HCT116 (cell line): ENCODE measurements at regions not wholly inside any gene's neighbourhood (a gene's known extent, or its start where the extent isn't known, plus 50 kb on each side); places are given as distances from the start of the nearest gene placed in this dataset.

Source experiments
- ATAC-seq: fragments of 200-7000 bp; cut with Tn5 transposase; 2 replicates; pipeline ENCODE4 v1.9.1; 2020; ENCODE audit warnings: mild to moderate bottlenecking, moderate library complexity
- BruUV-seq: library from RNA; stranded (reverse); fragments of 400-500 nt; replicated peaks from 2 replicates; lab custom pipeline; 2021; lab: Mats Ljungman, UMichigan
- CTCF ChIA-PET: fragments of 300-600 bp; sonication (Branson Sonifier 250); formaldehyde crosslinking; loops from one replicate; lab custom pipeline; 2021; ENCODE audit warnings: antibody characterized with exemption; lab: Charles Lee
- POLR2A ChIA-PET: fragments of 300-600, 350-600 bp; sonication (Branson Sonifier 250); formaldehyde crosslinking; loops from one replicate; lab custom pipeline; 2021; ENCODE audit warnings: antibody characterized with exemption; lab: Charles Lee
- RAD21 ChIA-PET, 2 experiments: fragments of 300-600 bp; sonication (Branson Sonifier 250); formaldehyde crosslinking; loops; one replicate each; lab custom pipeline; 2023; ENCODE audit warnings: low total read pairs in 2 of 2; ENCODE audit not compliant: uncharacterized antibody in 2 of 2, unreplicated experiment in 2 of 2, low non-redundant PET in 1 of 2; lab: Charles Lee
- DNase-seq: peaks from one replicate; pipeline ENCODE4 v3.0.0-alpha.2; 2010; ENCODE audit warnings: low read depth, low spot score
- H2AFZ ChIP-seq: fragments of 200-600 bp; shearing (Covaris generic), sonication (generic); 2 replicates; pipeline ENCODE4 v1.6.1; 2017; ENCODE audit warnings: low read depth, mixed run types, mixed read lengths, antibody characterized with exemption, low read length; ENCODE audit not compliant: poor library complexity, severe bottlenecking
- H3K27ac ChIP-seq: 2 replicates; pipeline ENCODE4 v1.5.1; 2012; ENCODE audit warnings: low read depth, low read length
- H3K27me3 ChIP-seq: fragments of 200-600 bp; sonication (generic); 2 replicates; pipeline ENCODE4 v1.6.1; 2016; ENCODE audit warnings: mixed run types, low read length, mixed read lengths; ENCODE audit not compliant: insufficient read depth
- H3K36me3 ChIP-seq, 2 experiments: fragments of 200-500 bp in 1 of 2; fragments of 200-600 bp in 1 of 2; sonication (Bioruptor generic) in 1 of 2; sonication (generic) in 1 of 2; 2 replicates each; pipeline versions ENCODE4 v1.5.1 to v1.6.1; 2014 to 2016; ENCODE audit warnings: low read length in 2 of 2, inconsistent platforms in 1 of 2, mixed read lengths in 1 of 2, mixed run types in 1 of 2; ENCODE audit not compliant: insufficient read depth in 2 of 2, control insufficient read depth in 1 of 2
- H3K4me1 ChIP-seq, 2 experiments: fragments of 200-600 bp in 1 of 2; sonication (generic) in 1 of 2; 2 replicates each; pipeline versions ENCODE4 v1.5.1 to v1.6.1; 2012 to 2017; ENCODE audit warnings: low read length in 2 of 2, inconsistent platforms in 1 of 2, mild to moderate bottlenecking in 1 of 2, mixed read lengths in 1 of 2, mixed run types in 1 of 2, moderate library complexity in 1 of 2; ENCODE audit not compliant: insufficient read depth in 2 of 2, control insufficient read depth in 1 of 2
- H3K4me2 ChIP-seq: fragments of 200-600 bp; sonication (generic); 2 replicates; pipeline ENCODE4 v1.6.1; 2017; ENCODE audit warnings: mixed run types, low read length, mixed read lengths
- H3K4me3 ChIP-seq, 2 experiments: fragments of 200-600 bp in 1 of 2; sonication (generic) in 1 of 2; replicated peaks in 1 of 2; 2 replicates each; pipeline ENCODE4 v1.5.1; 2011 to 2016; ENCODE audit warnings: low read length in 2 of 2, control low read depth in 1 of 2, low read depth in 1 of 2, mild to moderate bottlenecking in 1 of 2, mixed read lengths in 1 of 2, mixed run types in 1 of 2
- H3K79me2 ChIP-seq: fragments of 200-600 bp; sonication (generic); 2 replicates; pipeline ENCODE4 v1.6.1; 2017; ENCODE audit warnings: mild to moderate bottlenecking, mixed run types, low read length, moderate library complexity, mixed read lengths; ENCODE audit not compliant: insufficient read depth
- H3K9ac ChIP-seq: fragments of 200-600 bp; sonication (generic); 2 replicates; pipeline ENCODE4 v1.6.1; 2016; ENCODE audit warnings: low read length, mixed read lengths
- H3K9me2 ChIP-seq: fragments of 200-600 bp; sonication (generic), shearing (Covaris generic); 2 replicates; pipeline ENCODE4 v1.6.1; 2017; ENCODE audit warnings: mixed run types, mild to moderate bottlenecking, moderate library complexity; ENCODE audit not compliant: insufficient read depth
- H3K9me3 ChIP-seq, 2 experiments: fragments of 200-500 bp in 1 of 2; fragments of 200-600 bp in 1 of 2; sonication (Bioruptor generic) in 1 of 2; sonication (generic) in 1 of 2; 2 replicates each; pipeline ENCODE4 v1.6.1; 2014 to 2017; ENCODE audit warnings: low read length in 2 of 2, mixed read lengths in 2 of 2, inconsistent platforms in 1 of 2, low read depth in 1 of 2, mild to moderate bottlenecking in 1 of 2, mixed run types in 1 of 2, moderate library complexity in 1 of 2; ENCODE audit not compliant: control insufficient read depth in 1 of 2, insufficient read depth in 1 of 2
- H4K20me1 ChIP-seq: fragments of 200-600 bp; sonication (generic), shearing (Covaris generic); 2 replicates; pipeline ENCODE4 v1.6.1; 2017; ENCODE audit warnings: mixed run types, mild to moderate bottlenecking, moderate library complexity; ENCODE audit not compliant: insufficient read depth
- CBX3 ChIP-seq: IDR thresholded peaks from 2 replicates; pipeline ENCODE4 v1.6.1; 2012; ENCODE audit warnings: low read depth
- CEBPB ChIP-seq: IDR thresholded peaks from 2 replicates; pipeline ENCODE4 v1.6.1; 2012; ENCODE audit warnings: low read depth
- EGR1 ChIP-seq: IDR thresholded peaks from 2 replicates; pipeline ENCODE4 v1.6.1; 2012; ENCODE audit warnings: low read depth
- ELF1 ChIP-seq: IDR thresholded peaks from 2 replicates; pipeline ENCODE4 v1.6.1; 2012; ENCODE audit warnings: low read depth, borderline replicate concordance
- EZH2 ChIP-seq: fragments of 200-600 bp; sonication (generic); IDR thresholded peaks from 2 replicates; pipeline ENCODE4 v1.6.1; 2017; ENCODE audit warnings: antibody characterized with exemption, mixed run types
- FOSL1 ChIP-seq: IDR thresholded peaks from 2 replicates; pipeline ENCODE4 v1.6.1; 2012; ENCODE audit warnings: low read depth
- JUND ChIP-seq: IDR thresholded peaks from 2 replicates; pipeline ENCODE4 v1.6.1; 2012
- POLR2A ChIP-seq: IDR thresholded peaks from 2 replicates; pipeline ENCODE4 v1.7.0; 2011; ENCODE audit warnings: borderline replicate concordance; ENCODE audit not compliant: insufficient read depth, insufficient read length; ENCODE audit errors: extremely low read depth
- RAD21 ChIP-seq: IDR thresholded peaks from 2 replicates; pipeline ENCODE4 v1.6.1; 2012; ENCODE audit warnings: low read depth, mild to moderate bottlenecking
- SIN3A ChIP-seq: IDR thresholded peaks from 2 replicates; pipeline ENCODE4 v1.6.1; 2012; ENCODE audit warnings: low read depth
- SP1 ChIP-seq: IDR thresholded peaks from 2 replicates; pipeline ENCODE4 v1.6.1; 2012; ENCODE audit warnings: low read depth
- TCF7L2 ChIP-seq: IDR thresholded peaks from 2 replicates; pipeline ENCODE4 v1.7.0; 2011; ENCODE audit warnings: borderline replicate concordance, inconsistent platforms; ENCODE audit not compliant: insufficient read depth, insufficient read length; ENCODE audit errors: extremely low read depth
- YY1 ChIP-seq: IDR thresholded peaks from 2 replicates; pipeline ENCODE4 v1.6.1; 2011; ENCODE audit warnings: low read length, low read depth, moderate library complexity, mild to moderate bottlenecking; ENCODE audit not compliant: insufficient replicate concordance; ENCODE audit errors: extremely low read depth
- ZFX ChIP-seq: fragments of 450-650 bp; IDR thresholded peaks from 2 replicates; pipeline ENCODE4 v1.6.1; 2017
- intact Hi-C: fragments of 100-400 bp; cut with micrococcal nuclease; formaldehyde crosslinking; loops from 2 replicates; pipeline ENCODE4 v1.10.0; 2022
- TF ChIP-seq, protein P1 (sequence below): IDR thresholded peaks from 2 replicates; pipeline ENCODE4 v1.6.1; 2011; ENCODE audit warnings: mild to moderate bottlenecking, low read length, moderate library complexity; ENCODE audit not compliant: insufficient replicate concordance; ENCODE audit errors: extremely low read depth
- TF ChIP-seq, protein P2 (sequence below): IDR thresholded peaks from 2 replicates; pipeline ENCODE4 v1.6.1; 2012; ENCODE audit warnings: low read depth
- TF ChIP-seq, protein P3 (sequence below): IDR thresholded peaks from 2 replicates; pipeline ENCODE4 v1.6.1; 2012
- TF ChIP-seq, protein P4 (sequence below): IDR thresholded peaks from 2 replicates; pipeline ENCODE4 v1.6.1; 2012

DNA sequence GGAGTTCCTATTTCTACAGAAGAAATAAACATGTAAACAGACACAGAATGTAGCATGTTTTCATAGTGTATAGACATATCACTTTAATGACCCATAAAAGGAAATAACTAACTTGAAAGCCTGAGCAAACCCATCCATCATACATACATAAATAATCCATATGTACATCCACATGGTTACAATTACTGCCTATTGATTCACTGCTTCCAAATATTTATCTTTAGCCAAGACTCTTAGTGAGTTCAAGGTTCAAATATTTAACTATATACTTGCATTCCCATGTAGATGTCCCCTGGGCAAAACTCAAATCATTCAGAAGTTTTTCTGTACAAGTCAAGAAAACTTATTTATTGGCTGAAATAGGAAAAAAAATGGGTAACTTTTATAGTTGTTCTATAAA is 95.4 kb downstream of the CCER1 start:
- Histone ChIP-seq H3K79me2 (no peaks in the 10 kb centered on the region), H3K27me3 (no peaks in the 10 kb centered on the region), H3K36me3 (no peaks in the 10 kb centered on the region), H2AFZ (no peak overlapping the region), H4K20me1 (no peaks in the 10 kb centered on the region), H3K9ac (no peak overlapping the region), H3K9me2 (no peaks in the 10 kb centered on the region), H3K4me2 (no peak overlapping the region), H3K4me1 (no peaks in the 10 kb centered on the region), H3K9me3 (no peaks in the 10 kb centered on the region), H3K4me3 (no peak overlapping the region), H3K27ac (no peak overlapping the region)
- no peak for ATAC-seq
- no TSS peak for BruUV-seq
- intact Hi-C loops: no loop called here
- no peak for TF ChIP-seq ELF1
- no peak for TF ChIP-seq SP1
- TF ChIP-seq SIN3A: no peak
- no peak for TF ChIP-seq ZFX
- TF ChIP-seq, protein P1, sequence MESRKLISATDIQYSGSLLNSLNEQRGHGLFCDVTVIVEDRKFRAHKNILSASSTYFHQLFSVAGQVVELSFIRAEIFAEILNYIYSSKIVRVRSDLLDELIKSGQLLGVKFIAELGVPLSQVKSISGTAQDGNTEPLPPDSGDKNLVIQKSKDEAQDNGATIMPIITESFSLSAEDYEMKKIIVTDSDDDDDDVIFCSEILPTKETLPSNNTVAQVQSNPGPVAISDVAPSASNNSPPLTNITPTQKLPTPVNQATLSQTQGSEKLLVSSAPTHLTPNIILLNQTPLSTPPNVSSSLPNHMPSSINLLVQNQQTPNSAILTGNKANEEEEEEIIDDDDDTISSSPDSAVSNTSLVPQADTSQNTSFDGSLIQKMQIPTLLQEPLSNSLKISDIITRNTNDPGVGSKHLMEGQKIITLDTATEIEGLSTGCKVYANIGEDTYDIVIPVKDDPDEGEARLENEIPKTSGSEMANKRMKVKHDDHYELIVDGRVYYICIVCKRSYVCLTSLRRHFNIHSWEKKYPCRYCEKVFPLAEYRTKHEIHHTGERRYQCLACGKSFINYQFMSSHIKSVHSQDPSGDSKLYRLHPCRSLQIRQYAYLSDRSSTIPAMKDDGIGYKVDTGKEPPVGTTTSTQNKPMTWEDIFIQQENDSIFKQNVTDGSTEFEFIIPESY: no peak
- TF ChIP-seq, protein P2, sequence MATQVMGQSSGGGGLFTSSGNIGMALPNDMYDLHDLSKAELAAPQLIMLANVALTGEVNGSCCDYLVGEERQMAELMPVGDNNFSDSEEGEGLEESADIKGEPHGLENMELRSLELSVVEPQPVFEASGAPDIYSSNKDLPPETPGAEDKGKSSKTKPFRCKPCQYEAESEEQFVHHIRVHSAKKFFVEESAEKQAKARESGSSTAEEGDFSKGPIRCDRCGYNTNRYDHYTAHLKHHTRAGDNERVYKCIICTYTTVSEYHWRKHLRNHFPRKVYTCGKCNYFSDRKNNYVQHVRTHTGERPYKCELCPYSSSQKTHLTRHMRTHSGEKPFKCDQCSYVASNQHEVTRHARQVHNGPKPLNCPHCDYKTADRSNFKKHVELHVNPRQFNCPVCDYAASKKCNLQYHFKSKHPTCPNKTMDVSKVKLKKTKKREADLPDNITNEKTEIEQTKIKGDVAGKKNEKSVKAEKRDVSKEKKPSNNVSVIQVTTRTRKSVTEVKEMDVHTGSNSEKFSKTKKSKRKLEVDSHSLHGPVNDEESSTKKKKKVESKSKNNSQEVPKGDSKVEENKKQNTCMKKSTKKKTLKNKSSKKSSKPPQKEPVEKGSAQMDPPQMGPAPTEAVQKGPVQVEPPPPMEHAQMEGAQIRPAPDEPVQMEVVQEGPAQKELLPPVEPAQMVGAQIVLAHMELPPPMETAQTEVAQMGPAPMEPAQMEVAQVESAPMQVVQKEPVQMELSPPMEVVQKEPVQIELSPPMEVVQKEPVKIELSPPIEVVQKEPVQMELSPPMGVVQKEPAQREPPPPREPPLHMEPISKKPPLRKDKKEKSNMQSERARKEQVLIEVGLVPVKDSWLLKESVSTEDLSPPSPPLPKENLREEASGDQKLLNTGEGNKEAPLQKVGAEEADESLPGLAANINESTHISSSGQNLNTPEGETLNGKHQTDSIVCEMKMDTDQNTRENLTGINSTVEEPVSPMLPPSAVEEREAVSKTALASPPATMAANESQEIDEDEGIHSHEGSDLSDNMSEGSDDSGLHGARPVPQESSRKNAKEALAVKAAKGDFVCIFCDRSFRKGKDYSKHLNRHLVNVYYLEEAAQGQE: no peak
- TF ChIP-seq CEBPB: no peak
- TF ChIP-seq JUND: no peak
- no peak for TF ChIP-seq RAD21
- no peak for TF ChIP-seq CBX3
- TF ChIP-seq, protein P3, sequence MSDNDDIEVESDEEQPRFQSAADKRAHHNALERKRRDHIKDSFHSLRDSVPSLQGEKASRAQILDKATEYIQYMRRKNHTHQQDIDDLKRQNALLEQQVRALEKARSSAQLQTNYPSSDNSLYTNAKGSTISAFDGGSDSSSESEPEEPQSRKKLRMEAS: no peak
- TF ChIP-seq TCF7L2: no peak
- TF ChIP-seq POLR2A: no peak
- no peak for TF ChIP-seq EGR1
- TF ChIP-seq, protein P4, sequence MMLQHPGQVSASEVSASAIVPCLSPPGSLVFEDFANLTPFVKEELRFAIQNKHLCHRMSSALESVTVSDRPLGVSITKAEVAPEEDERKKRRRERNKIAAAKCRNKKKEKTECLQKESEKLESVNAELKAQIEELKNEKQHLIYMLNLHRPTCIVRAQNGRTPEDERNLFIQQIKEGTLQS: no peak
- TF ChIP-seq EZH2: no peak
- no peak for TF ChIP-seq FOSL1
- TF ChIP-seq YY1: no peak
- POLR2A ChIA-PET: no interaction called here
- DNase-seq: no peak
- RAD21 ChIA-PET: no interaction called here
- CTCF ChIA-PET: interaction anchor here (1.0 kb wide), 1 partner anchor 10 kb away, joined by 3 read pairs; no protein-coding TSS in a partner anchor
